Activated CD8-positive, alpha-beta T cell treated with anti-CD3 and anti-CD28 coated beads for 36 hours (primary cell): ENCODE measurements at regions not wholly inside any gene's neighbourhood (a gene's known extent, or its start where the extent isn't known, plus 50 kb on each side); places are given as distances from the start of the nearest gene placed in this dataset.

Experiments used
- ATAC-seq: fragments of 200-7000 bp; cut with Tn5 transposase; one replicate; pipeline ENCODE4 v1.10.0; 2021; ENCODE audit warnings: mild to moderate bottlenecking, moderate library complexity
- CTCF ChIA-PET: fragments of 350-600 bp; sonication (Branson Sonifier 250); formaldehyde crosslinking; loops from one replicate; lab custom pipeline; 2021; ENCODE audit warnings: antibody characterized with exemption; lab: Charles Lee
- POLR2A ChIA-PET: fragments of 350-600 bp; sonication (Branson Sonifier 250); formaldehyde crosslinking; loops from one replicate; lab custom pipeline; 2021; ENCODE audit warnings: antibody characterized with exemption; lab: Charles Lee
- DNase-seq: peaks from one replicate; pipeline ENCODE4 v3.0.0-alpha.2; 2020
- H3K27ac Mint-ChIP-seq: one replicate; pipeline ENCODE4 v1.8.0; 2021; ENCODE audit warnings: mild to moderate bottlenecking, mixed read lengths
- H3K27me3 Mint-ChIP-seq: one replicate; pipeline ENCODE4 v1.8.0; 2021; ENCODE audit warnings: mixed read lengths
- H3K36me3 Mint-ChIP-seq: one replicate; pipeline ENCODE4 v1.8.0; 2021; ENCODE audit warnings: low read depth, mixed read lengths
- H3K4me1 Mint-ChIP-seq: one replicate; pipeline ENCODE4 v1.8.0; 2021; ENCODE audit warnings: low read depth, mixed read lengths
- H3K4me3 Mint-ChIP-seq: one replicate; pipeline ENCODE4 v1.8.0; 2021; ENCODE audit warnings: mild to moderate bottlenecking, moderate library complexity, mixed read lengths
- H3K9me3 Mint-ChIP-seq: one replicate; pipeline ENCODE4 v1.8.0; 2021; ENCODE audit warnings: mixed read lengths
- intact Hi-C: fragments of 100-400 bp; cut with micrococcal nuclease; formaldehyde crosslinking; loops from one replicate; pipeline ENCODE4 v1.10.0; 2022
- TF ChIP-seq, protein P1 (sequence below): fragments of 200-600 bp; IDR thresholded peaks from one replicate; pipeline ENCODE4 v1.8.0; 2022; ENCODE audit warnings: antibody characterized with exemption, mild to moderate bottlenecking

DNA sequence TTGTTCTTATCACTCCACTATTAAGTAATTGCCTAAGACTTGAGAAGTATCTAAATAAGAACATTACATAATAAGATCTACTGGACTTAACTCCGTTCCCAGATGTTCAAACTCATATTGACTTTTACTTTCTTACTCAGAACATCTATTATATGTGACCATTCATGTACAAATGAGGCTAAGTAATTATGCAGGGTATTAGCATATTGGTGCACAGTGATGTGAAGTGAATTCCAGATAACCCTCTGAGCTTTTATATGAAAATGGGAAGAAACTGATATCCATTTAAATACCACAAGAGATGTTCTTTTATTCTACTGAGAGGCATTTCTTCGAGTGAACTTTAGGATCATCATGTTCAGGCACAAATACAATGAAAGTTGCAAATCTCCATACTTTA, 135.7 kb downstream of the ZPLD1 start:
- Mint-ChIP-seq H3K9me3 (no peaks in the 10 kb centered on the region), H3K4me1 (no peaks in the 10 kb centered on the region), H3K27ac (no peak overlapping the region), H3K27me3 (peaks cover 9% of the 10 kb centered on the region), H3K36me3 (no peaks in the 10 kb centered on the region), H3K4me3 (no peak overlapping the region)
- no peak for ATAC-seq
- TF ChIP-seq, protein P1, sequence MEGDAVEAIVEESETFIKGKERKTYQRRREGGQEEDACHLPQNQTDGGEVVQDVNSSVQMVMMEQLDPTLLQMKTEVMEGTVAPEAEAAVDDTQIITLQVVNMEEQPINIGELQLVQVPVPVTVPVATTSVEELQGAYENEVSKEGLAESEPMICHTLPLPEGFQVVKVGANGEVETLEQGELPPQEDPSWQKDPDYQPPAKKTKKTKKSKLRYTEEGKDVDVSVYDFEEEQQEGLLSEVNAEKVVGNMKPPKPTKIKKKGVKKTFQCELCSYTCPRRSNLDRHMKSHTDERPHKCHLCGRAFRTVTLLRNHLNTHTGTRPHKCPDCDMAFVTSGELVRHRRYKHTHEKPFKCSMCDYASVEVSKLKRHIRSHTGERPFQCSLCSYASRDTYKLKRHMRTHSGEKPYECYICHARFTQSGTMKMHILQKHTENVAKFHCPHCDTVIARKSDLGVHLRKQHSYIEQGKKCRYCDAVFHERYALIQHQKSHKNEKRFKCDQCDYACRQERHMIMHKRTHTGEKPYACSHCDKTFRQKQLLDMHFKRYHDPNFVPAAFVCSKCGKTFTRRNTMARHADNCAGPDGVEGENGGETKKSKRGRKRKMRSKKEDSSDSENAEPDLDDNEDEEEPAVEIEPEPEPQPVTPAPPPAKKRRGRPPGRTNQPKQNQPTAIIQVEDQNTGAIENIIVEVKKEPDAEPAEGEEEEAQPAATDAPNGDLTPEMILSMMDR: no peak
- ChIA-PET CTCF (no interaction called here), POLR2A (no interaction called here)
- DNase-seq: no peak
- intact Hi-C loops: no loop called here

DNA sequence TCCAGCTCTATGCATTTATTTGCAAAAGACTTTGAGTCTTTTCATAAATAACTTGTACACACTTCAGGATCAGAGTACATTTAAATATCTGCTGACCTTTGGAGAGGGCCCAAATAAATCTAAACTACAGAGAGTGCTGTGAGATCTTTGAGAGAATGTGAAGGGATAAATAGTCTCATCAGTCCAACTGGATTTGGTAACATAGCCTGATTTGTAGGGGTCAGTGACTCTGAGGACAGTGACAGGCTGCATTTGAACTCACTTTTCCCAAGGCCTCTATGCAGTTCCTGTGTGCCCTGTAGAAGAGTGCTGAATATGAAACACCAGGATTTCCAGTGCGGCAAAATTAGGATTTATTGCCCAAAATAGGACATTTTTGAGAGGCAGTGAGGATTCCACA, 136.2 kb downstream of the ZPLD1 start:
- H3K9me3 Mint-ChIP-seq: no peaks in the 10 kb centered on the region
- H3K27ac Mint-ChIP-seq: no peak overlapping the region
- TF ChIP-seq, protein P1: no peak
- no peak overlapping the region for H3K4me3 Mint-ChIP-seq
- H3K27me3 Mint-ChIP-seq: peaks cover 9% of the 10 kb centered on the region
- no peaks in the 10 kb centered on the region for H3K36me3 Mint-ChIP-seq
- CTCF ChIA-PET: no interaction called here
- POLR2A ChIA-PET: no interaction called here
- intact Hi-C loops: no loop called here
- no peaks in the 10 kb centered on the region for H3K4me1 Mint-ChIP-seq
- ATAC-seq (no peak), DNase-seq (no peak)

DNA sequence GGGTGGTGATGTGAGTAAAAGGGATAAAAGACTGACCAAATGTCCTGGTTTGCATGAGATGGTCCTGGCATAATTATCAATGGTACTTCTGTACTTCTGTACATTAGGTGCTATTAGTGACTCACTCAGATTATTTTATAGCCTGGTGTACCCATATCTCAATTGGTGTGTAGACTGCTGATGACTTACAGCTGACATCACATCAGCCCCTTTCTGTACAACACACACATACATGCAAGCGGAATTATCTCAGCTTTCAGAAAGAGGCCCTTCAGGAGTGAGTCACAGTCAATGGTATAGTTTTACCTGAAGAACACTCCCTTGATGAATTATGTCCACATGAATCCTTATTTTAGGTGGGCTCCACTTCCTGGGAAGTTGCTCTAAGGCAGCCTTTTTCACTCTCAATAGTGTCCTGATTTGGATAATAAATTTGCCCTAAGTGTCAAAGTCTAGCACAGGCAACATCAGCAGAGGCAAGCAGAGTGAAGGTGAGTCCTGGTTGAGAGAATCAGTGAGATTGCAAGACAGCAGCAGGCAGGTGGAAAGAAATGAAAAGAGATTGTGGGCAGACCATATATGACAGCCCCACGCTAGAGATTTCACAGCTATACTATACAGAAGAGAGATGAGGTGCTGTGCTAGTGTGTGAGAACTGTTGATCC, 137.0 kb downstream of the ZPLD1 start:
- H3K9me3 Mint-ChIP-seq: no peaks in the 10 kb centered on the region
- no peak for DNase-seq
- peaks cover 7% of the 10 kb centered on the region for H3K27me3 Mint-ChIP-seq
- ChIA-PET POLR2A (no interaction called here), CTCF (no interaction called here)
- no peak for ATAC-seq
- H3K4me1 Mint-ChIP-seq: no peaks in the 10 kb centered on the region
- intact Hi-C loops: no loop called here
- no peaks in the 10 kb centered on the region for H3K36me3 Mint-ChIP-seq
- TF ChIP-seq, protein P1: no peak
- H3K27ac Mint-ChIP-seq: no peak overlapping the region
- no peak overlapping the region for H3K4me3 Mint-ChIP-seq

DNA sequence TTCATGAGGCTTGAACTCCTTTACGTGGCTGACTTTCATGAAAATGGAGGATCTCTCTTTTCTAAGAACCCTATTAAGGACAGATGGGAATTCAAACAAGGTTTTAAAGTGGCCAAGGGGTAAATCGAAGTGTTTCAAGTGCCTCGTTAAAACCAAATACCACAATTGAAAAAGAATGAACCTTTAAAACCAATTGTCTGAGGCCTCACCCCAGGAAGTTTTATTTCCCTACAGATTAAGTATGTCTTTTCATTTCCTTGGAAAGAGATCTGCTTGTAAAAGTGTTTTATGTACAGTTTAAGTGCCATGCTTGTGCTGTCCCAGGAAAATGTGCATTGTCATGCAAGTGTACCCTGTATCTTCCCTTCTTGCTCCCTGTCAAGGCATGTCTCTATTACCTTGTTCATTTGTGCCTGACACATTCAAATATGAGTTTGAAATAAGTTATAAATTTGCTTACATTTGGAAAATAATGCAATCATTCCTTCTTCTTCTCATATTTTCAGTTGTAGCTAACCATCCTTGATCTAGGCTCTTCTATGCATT, 138.7 kb downstream of the ZPLD1 start:
- DNase-seq: no peak
- TF ChIP-seq, protein P1: no peak
- intact Hi-C loops: no loop called here
- ChIA-PET CTCF (no interaction called here), POLR2A (no interaction called here)
- H3K27ac Mint-ChIP-seq: no peak overlapping the region
- no peaks in the 10 kb centered on the region for H3K9me3 Mint-ChIP-seq
- no peak overlapping the region for H3K4me3 Mint-ChIP-seq
- no peak for ATAC-seq
- H3K36me3 Mint-ChIP-seq: no peaks in the 10 kb centered on the region
- no peaks in the 10 kb centered on the region for H3K4me1 Mint-ChIP-seq
- H3K27me3 Mint-ChIP-seq: peaks cover 3% of the 10 kb centered on the region

DNA sequence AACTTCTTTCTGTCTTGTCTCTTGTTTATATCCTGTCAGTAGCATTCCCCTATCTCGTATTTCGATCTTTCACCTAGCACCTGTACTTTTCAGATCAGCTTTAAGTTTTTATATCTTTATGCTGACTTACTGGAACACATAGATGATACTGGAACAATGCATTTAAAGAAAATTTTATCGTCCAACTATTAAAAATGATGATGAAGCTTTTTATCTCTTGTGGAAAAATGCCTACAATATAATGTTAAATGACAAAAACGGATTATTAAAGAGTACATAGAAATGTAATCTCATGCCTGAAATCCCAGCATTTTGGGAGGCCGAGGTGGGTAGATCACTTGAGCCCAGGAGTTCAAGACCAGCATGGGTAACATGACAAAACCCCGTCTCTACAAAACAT, 139.5 kb downstream of the ZPLD1 start:
- CTCF ChIA-PET: no interaction called here
- Mint-ChIP-seq H3K36me3 (no peaks in the 10 kb centered on the region), H3K27me3 (peaks cover 3% of the 10 kb centered on the region), H3K27ac (no peak overlapping the region), H3K9me3 (no peaks in the 10 kb centered on the region), H3K4me1 (no peaks in the 10 kb centered on the region), H3K4me3 (no peak overlapping the region)
- DNase-seq: no peak
- intact Hi-C loops: no loop called here
- TF ChIP-seq, protein P1: no peak
- POLR2A ChIA-PET: no interaction called here
- no peak for ATAC-seq
